Heart left ventricle (tissue), 13 donors: ENCODE measurements at regions not wholly inside any gene's neighbourhood (a gene's known extent, or its start where the extent isn't known, plus 50 kb on each side); places are given as distances from the start of the nearest gene placed in this dataset.

ENCODE experiments used
- POLR2A ChIP-seq, 2 donors: fragments of 450-650 bp; IDR thresholded peaks; one replicate each; pipeline ENCODE4 v1.6.1; 2017; ENCODE audit warnings: antibody characterized with exemption in 2 of 2, mild to moderate bottlenecking in 2 of 2, moderate library complexity in 2 of 2
- TF ChIP-seq, protein P1 (sequence below), 12 donors: fragments of 200-600 bp; sonication (generic) in 4 of 12; IDR thresholded peaks; one replicate each; pipeline versions ENCODE4 v1.5.0 to v1.8.0; 2018 to 2022; ENCODE audit warnings: antibody characterized with exemption in 12 of 12, mild to moderate bottlenecking in 5 of 12
- donor health status: ischemic (EF 13 %, LVEDD 7.1; RV severe dilation, severe dysfunction).
- donor health status: DM: no; HTN: yes; CAD: no.
- donor health status: DM: no; HTN: no; CAD: no.
- donor health status: ischemic (EF 25% LVEDD 6.9; RV normal size, moderate dysfunction).
- donor health status: ischemic (EF 25% LVEDD 5.7; RV mildly dilated, moderate dysfunction).
- donor health status: ischemic (EF 35%, LVEDD 5.7; RV mildly dilated, moderate dysfunction).
- donor health status: nonischemic (EF 11% LVEDD 7.7; RV severe dilation, severe dysfunction).
- donor health status: DM: yes; HTN: yes; CAD: no.
- donor health status: PGD.
- donor health status: ischemic (EF 29% LVEDD 5.4; RV normal size, mild dysfunction).
- donor health status: nonischemic (EF 23%, LVEDD 6.1; RV moderate dilation, normal function).

DNA sequence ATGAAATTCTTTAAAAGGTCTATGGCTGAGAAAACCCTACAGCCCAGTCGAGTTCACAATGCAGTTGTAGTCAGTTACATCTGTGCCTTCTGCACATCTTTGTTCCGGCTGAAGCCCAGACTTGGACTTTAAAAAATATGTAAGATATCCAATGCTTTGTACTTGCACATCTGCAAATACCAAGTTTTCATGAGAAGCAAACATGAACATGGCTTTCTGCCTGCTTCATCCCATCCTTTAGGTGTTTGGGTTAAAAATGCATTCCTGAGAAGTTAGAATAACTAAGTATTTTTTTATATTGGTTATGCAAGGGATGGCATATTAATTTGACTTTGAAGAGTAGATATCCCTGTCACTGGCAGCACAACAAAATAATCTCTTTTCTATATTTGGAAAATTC lies 528.4 kb downstream of the METTL15 start:
- TF ChIP-seq, protein P1, sequence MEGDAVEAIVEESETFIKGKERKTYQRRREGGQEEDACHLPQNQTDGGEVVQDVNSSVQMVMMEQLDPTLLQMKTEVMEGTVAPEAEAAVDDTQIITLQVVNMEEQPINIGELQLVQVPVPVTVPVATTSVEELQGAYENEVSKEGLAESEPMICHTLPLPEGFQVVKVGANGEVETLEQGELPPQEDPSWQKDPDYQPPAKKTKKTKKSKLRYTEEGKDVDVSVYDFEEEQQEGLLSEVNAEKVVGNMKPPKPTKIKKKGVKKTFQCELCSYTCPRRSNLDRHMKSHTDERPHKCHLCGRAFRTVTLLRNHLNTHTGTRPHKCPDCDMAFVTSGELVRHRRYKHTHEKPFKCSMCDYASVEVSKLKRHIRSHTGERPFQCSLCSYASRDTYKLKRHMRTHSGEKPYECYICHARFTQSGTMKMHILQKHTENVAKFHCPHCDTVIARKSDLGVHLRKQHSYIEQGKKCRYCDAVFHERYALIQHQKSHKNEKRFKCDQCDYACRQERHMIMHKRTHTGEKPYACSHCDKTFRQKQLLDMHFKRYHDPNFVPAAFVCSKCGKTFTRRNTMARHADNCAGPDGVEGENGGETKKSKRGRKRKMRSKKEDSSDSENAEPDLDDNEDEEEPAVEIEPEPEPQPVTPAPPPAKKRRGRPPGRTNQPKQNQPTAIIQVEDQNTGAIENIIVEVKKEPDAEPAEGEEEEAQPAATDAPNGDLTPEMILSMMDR (IDR thresholded peaks at IDR 0.05) = no peak
- TF ChIP-seq POLR2A (IDR thresholded peaks at IDR 0.05) = no peak
